Astrocyte (in vitro differentiated cells and primary cell): ENCODE measurements at regions not wholly inside any gene's neighbourhood (a gene's known extent, or its start where the extent isn't known, plus 50 kb on each side); places are given as distances from the start of the nearest gene placed in this dataset.

Source experiments
- EZH2 ChIP-seq: IDR thresholded peaks from 2 replicates; pipeline ENCODE4 v1.6.1; 2012; ENCODE audit warnings: mild to moderate bottlenecking, low read length, inconsistent platforms; ENCODE audit not compliant: insufficient read depth
- TF ChIP-seq, protein P1 (sequence below): IDR thresholded peaks from 2 replicates; pipeline ENCODE4 v1.5.1; 2011; ENCODE audit warnings: low read depth, mild to moderate bottlenecking, inconsistent platforms, low read length, moderate library complexity; ENCODE audit not compliant: insufficient read depth

- TF ChIP-seq, protein P1, sequence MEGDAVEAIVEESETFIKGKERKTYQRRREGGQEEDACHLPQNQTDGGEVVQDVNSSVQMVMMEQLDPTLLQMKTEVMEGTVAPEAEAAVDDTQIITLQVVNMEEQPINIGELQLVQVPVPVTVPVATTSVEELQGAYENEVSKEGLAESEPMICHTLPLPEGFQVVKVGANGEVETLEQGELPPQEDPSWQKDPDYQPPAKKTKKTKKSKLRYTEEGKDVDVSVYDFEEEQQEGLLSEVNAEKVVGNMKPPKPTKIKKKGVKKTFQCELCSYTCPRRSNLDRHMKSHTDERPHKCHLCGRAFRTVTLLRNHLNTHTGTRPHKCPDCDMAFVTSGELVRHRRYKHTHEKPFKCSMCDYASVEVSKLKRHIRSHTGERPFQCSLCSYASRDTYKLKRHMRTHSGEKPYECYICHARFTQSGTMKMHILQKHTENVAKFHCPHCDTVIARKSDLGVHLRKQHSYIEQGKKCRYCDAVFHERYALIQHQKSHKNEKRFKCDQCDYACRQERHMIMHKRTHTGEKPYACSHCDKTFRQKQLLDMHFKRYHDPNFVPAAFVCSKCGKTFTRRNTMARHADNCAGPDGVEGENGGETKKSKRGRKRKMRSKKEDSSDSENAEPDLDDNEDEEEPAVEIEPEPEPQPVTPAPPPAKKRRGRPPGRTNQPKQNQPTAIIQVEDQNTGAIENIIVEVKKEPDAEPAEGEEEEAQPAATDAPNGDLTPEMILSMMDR: no peak
- no peak for TF ChIP-seq EZH2
These were observed 154.8 kb upstream of the TTC14 start for GRCh38 chr3:180447136-180447535.
